KOPT-K1 (cell line): ENCODE measurements at regions not wholly inside any gene's neighbourhood (a gene's known extent, or its start where the extent isn't known, plus 50 kb on each side); places are given as distances from the start of the nearest gene placed in this dataset.
"Not testable (repeated sequence)": the region's sequence is repeated elsewhere in the genome, so short reads cannot be mapped to it uniquely, and the experiment has no call there.

Source experiments
- H3K27ac ChIP-seq: fragments of 200-600 bp; sonication (generic); 2 replicates; pipeline ENCODE4 v1.5.1; 2016; ENCODE audit warnings: antibody characterized with exemption, mild to moderate bottlenecking, low read depth, low read length; ENCODE audit not compliant: poor library complexity, severe bottlenecking
- H3K36me3 ChIP-seq: fragments of 200-600 bp; sonication (generic); 2 replicates; pipeline ENCODE4 v1.5.1; 2017; ENCODE audit warnings: antibody characterized with exemption, mild to moderate bottlenecking, low read length, moderate library complexity; ENCODE audit not compliant: insufficient read depth
- H3K9me3 ChIP-seq: fragments of 200-600 bp; sonication (generic); 2 replicates; pipeline ENCODE4 v1.5.1; 2017; ENCODE audit warnings: antibody characterized with exemption, low read length, mild to moderate bottlenecking; ENCODE audit not compliant: insufficient read depth, poor library complexity, severe bottlenecking

GRCh38 chr9:99472916-99473245, 250.8 kb downstream of the SEC61B start:
- Histone ChIP-seq H3K27ac (no peak overlapping the region), H3K9me3 (no peaks in the 10 kb centered on the region), H3K36me3 (no peaks in the 10 kb centered on the region)

- Histone ChIP-seq H3K27ac (no peak overlapping the region), H3K36me3 (no peaks in the 10 kb centered on the region), H3K9me3 (no peaks in the 10 kb centered on the region)
Measured at GRCh38 chr9:99474186-99474585, 252.1 kb downstream of the SEC61B start.

DNA sequence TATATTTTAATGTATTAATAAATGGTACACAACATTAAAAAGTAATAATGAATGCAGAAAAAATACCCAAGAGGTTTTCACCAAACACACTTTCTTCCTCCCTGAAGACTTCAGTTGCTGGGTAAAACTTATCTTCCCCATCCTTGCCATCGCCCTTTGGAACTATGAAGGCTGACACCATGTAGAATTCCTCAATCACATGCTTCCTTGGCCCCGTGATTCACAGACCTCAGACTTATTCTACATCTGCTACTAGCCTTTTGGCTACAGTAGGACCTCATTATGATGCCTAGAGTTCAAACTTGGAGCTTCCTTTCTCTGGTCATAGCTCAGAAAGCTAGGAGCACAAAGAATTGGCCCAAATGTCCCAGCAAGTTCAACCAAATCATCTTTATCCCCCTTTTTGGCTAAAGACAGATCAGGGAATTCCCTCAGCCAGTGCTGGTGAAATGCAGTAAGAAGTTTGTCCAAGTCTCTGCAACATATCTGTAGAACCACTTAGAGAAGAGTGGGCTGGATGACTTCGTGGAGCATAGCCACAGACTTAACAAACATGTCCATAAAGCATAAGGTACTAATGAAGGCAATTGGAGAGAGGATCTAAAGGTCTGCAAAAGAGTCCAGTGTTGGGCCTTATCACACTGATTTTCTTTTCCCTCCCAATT, 253.5 kb downstream of the SEC61B start:
- Histone ChIP-seq H3K9me3 (no peaks in the 10 kb centered on the region), H3K27ac (no peak overlapping the region), H3K36me3 (no peaks in the 10 kb centered on the region)

DNA sequence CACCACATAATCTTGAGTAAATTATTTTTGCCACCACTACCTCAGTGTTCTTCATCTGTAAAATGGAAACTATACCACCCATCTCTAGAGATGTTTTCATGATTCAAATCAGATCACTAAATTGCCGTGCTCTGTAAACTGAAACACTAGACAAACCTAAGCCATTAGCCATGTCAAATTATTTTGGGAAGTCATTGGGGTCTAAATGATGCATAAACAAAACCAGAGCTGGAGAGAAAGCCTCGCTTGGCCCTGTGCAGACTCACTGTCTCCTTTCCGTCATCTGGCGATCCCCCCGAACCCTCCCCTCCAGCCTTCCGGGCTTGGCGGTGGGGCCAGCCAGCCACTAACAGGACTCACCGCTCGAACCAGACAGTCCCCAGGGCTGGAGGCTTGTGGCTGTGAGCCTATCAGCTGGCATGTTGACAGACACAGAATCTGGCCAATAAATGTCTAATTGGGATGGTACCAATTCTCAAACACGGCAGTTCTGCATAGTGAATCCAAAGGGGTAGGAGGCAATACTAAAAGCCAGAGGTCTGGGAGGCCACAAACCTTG, 256.5 kb downstream of the SEC61B start:
- H3K9me3 ChIP-seq = no peaks in the 10 kb centered on the region
- H3K27ac ChIP-seq = no peak overlapping the region
- no peaks in the 10 kb centered on the region for H3K36me3 ChIP-seq

GRCh38 chr9:99479929-99480328, 257.8 kb downstream of the SEC61B start:
- Histone ChIP-seq H3K27ac (no peak overlapping the region), H3K9me3 (no peaks in the 10 kb centered on the region), H3K36me3 (no peaks in the 10 kb centered on the region)

- H3K36me3 ChIP-seq = no peaks in the 10 kb centered on the region
- no peak overlapping the region for H3K27ac ChIP-seq
- H3K9me3 ChIP-seq = no peaks in the 10 kb centered on the region
Measured at GRCh38 chr9:99485459-99485858, 263.4 kb downstream of the SEC61B start.

DNA sequence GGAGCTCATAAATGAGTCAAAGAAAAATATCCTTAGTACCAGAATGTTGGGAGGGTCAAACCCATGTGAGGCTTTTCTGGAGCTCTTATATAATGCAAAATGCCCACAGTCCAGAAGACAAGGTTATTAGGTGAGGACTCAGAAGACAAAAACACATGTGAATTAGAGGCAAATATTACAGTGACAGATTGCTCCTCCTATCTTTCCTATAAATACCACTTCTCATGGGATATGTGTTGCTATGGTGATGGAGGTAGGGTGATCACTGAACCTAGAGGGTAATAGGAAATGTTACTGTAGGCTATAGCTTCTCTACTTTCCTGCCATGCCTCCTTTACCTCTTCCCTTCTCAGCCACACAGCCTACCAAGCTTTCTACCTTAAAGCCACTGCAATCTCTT, 264.6 kb downstream of the SEC61B start:
- Histone ChIP-seq H3K27ac (no peak overlapping the region), H3K36me3 (no peaks in the 10 kb centered on the region), H3K9me3 (no peaks in the 10 kb centered on the region)

DNA sequence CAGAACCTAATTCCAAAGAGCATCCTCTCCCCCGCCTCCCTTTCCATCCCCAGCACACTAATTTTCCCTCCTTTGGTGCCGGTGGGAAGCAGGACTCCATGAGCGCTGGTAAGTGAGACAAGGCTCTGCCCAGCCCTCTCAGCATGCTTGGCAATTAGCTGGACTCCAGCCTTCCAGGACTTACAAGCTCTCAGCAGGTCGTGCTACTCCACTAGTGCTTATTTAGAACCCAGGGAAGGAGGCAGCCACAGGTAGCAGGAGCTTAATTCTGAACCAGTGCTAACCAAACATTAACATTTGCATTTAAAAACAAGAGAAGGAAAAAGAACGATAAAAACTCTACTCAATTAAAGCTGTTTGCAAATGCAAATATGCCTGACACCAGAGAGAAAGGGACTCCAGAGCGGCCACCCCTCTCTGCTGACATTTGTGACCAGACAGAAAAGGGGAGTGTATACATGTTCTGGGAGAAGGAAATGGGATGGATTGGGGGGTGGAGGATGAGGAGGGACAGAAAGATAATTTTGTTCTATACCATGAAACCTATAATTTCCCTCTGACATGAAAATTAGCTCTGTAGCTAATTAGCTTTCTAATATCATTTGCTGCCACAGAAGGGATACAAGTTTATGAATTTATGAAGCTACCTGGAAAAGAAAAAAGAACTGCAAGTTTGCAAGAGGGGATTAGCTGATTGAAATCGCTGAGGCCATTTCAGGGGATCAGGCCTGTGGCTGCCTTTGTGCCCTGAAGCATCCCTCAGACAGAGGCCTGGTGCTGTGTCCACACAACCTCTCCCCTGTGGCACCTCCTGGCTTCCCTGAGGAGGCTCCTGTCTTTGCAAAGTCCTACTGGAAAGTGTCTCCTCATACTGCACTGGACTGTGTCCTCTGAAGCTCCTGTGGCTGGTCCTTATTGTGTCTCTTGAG, 266.3 kb downstream of the SEC61B start:
- Histone ChIP-seq H3K9me3 (no peaks in the 10 kb centered on the region), H3K36me3 (no peaks in the 10 kb centered on the region)

GRCh38 chr9:99489060-99489413, 267.0 kb downstream of the SEC61B start:
- no peaks in the 10 kb centered on the region for H3K9me3 ChIP-seq
- H3K27ac ChIP-seq = no peak overlapping the region

More for the DNA sequence above, 266.3 kb downstream of the SEC61B start:
- no peak overlapping the region for H3K27ac ChIP-seq

DNA sequence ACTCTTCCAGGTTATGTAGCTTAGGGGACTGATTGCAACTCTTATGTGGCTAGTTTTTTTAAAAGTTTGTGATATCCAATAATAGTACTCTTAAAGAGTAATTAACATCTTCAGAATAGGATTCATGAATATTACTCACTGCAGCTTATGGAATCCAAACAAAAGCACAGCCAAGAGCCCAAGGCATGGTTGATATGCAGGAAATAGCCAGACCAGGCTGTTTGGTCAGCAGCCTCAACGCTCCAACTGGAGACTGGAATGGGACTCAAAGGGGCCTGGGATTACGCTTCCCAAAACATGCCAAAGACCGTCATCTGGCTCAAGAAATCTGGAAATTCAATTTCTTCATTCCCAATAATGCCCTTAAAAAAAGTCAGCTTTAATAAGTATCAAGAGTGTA, 268.6 kb downstream of the SEC61B start:
- Histone ChIP-seq H3K27ac (no peak overlapping the region), H3K36me3 (no peaks in the 10 kb centered on the region), H3K9me3 (no peaks in the 10 kb centered on the region)

More at GRCh38 chr9:99489060-99489413, 267.0 kb downstream of the SEC61B start:
- no peaks in the 10 kb centered on the region for H3K36me3 ChIP-seq

DNA sequence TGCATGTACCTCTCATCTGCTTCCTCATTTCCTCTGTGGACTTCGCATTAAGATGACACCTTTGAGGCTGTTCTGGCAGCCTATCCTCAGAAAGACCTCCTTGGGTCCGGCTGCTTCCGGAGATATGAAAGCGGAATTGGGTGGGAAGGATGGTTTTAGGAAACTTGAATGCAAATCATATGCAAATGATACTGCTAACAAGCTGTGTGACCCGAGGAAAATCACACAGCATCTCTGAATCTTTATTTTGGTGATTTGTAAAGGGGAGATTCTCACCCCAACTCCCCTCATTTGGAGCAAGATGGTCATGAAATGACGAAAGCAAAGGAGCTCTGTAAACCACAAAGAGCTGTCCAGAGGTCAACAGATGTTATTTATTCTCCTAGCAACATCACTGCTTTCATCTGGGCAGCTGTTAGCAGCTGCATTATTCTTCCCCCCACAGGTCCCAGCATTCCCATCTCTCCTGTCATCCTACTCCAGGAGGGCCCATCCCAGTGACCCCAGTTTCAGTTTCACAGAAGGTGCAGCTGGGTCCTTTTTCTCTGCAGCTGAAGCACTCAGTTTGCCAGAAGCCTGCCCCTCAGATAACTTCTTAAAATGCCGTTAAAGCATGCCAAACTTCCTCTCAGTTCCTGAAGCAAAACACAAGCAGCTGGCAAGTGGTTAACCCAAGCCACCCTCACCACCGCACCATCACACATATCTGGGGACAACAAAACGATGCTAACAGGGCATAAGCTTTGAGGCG, 269.5 kb downstream of the SEC61B start:
- Histone ChIP-seq H3K27ac (no peak overlapping the region), H3K36me3 (no peaks in the 10 kb centered on the region), H3K9me3 (no peaks in the 10 kb centered on the region)

DNA sequence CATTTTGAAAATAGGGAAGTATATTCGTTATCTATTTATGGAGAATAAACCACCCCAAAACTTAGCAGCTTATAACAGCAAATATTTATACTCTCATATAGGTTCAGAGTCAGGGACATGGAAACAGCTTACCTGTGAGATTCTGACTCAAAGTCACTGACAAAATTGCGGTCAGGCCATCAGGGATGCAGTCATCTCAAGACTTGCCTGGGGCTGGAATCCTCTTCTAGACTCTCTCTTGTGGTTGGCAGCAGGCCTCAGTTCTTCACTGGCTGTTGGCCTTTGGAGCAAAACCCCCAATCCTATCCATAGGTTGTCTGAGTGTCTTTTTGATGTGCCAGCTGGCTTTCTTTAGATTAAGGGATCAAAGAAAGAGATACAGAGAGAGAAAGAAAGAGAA, 275.6 kb downstream of the SEC61B start:
- Histone ChIP-seq H3K9me3 (no peaks in the 10 kb centered on the region), H3K27ac (no peak overlapping the region), H3K36me3 (no peaks in the 10 kb centered on the region)

- H3K9me3 ChIP-seq, H3K36me3 ChIP-seq, H3K27ac ChIP-seq: not testable (repeated sequence)
Measured at GRCh38 chr9:99498979-99499378, 276.9 kb downstream of the SEC61B start.

DNA sequence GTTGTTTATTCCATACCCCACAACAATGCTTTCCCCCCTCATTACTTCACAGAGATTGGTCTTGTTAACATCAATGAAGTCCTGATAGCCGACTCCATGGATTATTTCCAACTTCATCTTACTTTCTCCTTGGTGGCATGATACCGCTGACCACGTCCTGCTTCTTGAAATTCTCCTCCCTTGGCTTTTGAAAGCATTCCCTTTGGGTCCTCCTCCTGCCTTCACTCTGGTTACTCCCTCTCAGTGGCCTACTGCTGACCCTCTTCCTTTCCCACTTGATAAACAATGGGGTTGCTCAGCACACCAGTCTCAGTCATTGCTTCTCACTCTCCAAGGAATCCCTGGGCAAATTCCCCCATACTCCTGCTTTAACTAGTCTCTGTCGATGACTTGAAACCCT, 283.9 kb downstream of the SEC61B start:
- H3K36me3 ChIP-seq = no peaks in the 10 kb centered on the region
- H3K9me3 ChIP-seq = no peaks in the 10 kb centered on the region
- no peak overlapping the region for H3K27ac ChIP-seq

DNA sequence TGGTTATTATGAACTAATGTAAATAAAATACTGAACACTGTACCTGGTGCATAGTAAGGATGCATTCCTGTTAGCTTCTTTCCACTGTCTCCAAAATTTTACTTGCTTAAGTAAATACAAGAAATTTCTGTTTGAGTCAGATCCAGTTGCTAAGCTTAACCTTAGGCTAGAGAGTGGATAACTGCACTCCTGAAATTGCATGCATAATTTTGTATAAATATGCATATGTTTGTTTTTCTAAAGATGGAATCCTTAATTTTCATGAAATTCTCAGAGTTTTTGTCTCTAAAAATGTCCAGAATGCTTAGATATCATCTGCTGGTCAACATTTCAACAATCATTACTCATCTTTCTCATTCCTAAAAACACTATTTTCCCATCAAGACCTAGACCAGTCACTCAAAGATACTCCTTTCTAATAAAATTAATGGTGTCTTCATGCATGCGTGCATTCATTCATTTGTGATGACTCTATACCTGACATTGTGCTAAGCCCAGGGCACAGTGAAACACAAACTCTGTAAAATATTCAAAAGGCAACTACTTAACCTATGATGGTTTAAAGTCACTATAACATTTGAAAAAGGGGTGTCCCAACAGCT, 284.8 kb downstream of the SEC61B start:
- Histone ChIP-seq H3K9me3 (no peaks in the 10 kb centered on the region), H3K36me3 (no peaks in the 10 kb centered on the region), H3K27ac (no peak overlapping the region)
